NB4 (cell line): ENCODE measurements at regions not wholly inside any gene's neighbourhood (a gene's known extent, or its start where the extent isn't known, plus 50 kb on each side); places are given as distances from the start of the nearest gene placed in this dataset.

ENCODE experiments used
- MAX ChIP-seq: IDR thresholded peaks from 2 replicates; pipeline ENCODE4 v1.6.1; 2011; ENCODE audit warnings: low read depth, low read length
- POLR2A ChIP-seq: IDR thresholded peaks from 2 replicates; pipeline ENCODE4 v1.6.1; 2011; ENCODE audit warnings: mild to moderate bottlenecking; ENCODE audit not compliant: insufficient read length; ENCODE audit errors: extremely low read depth

GRCh38 chr2:9774266-9774665 is 69.0 kb upstream of the TAF1B start:
- TF ChIP-seq POLR2A (no peak), MAX (no peak)
